ENCODE measurements at regions not wholly inside any gene's neighbourhood (a gene's known extent, or its start where the extent isn't known, plus 50 kb on each side); places are given as distances from the start of the nearest gene placed in this dataset.

DNA sequence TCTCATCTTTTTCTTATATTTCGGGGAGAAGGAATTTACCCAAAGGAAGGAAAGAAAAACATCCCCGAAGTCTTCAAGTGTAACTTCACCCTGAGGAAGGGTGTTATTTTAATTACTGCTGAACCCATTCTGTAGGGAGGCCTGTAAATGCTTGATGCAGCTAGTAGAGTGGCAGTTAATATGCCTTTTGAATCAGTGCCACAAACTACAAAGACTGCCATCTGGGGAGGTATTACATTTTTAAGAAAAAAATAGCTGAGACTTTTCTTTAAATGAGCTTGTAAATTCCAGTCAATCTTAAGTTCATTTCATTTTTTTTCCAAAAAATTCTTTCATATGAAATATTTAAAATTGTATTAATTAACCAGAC lies 233.1 kb upstream of the FERD3L start:
- Mint-ChIP-seq H3K4me1 (ENCODE audit: low read depth, unreplicated experiment) (no peaks in the 10 kb centered on the region), H3K4me3 (ENCODE audit: unreplicated experiment) (no peak overlapping the region), H3K27ac (ENCODE audit: unreplicated experiment) (no peak overlapping the region), H3K9me3 (ENCODE audit: unreplicated experiment) (no peaks in the 10 kb centered on the region), H3K27me3 (ENCODE audit: unreplicated experiment) (no peaks in the 10 kb centered on the region), H3K36me3 (ENCODE audit: unreplicated experiment) (no peaks in the 10 kb centered on the region)
- no peak for TF ChIP-seq CTCF (IDR thresholded peaks at IDR 0.05; ENCODE audit: partially characterized antibody, unreplicated experiment)
- DNase-seq: no peak

DNA sequence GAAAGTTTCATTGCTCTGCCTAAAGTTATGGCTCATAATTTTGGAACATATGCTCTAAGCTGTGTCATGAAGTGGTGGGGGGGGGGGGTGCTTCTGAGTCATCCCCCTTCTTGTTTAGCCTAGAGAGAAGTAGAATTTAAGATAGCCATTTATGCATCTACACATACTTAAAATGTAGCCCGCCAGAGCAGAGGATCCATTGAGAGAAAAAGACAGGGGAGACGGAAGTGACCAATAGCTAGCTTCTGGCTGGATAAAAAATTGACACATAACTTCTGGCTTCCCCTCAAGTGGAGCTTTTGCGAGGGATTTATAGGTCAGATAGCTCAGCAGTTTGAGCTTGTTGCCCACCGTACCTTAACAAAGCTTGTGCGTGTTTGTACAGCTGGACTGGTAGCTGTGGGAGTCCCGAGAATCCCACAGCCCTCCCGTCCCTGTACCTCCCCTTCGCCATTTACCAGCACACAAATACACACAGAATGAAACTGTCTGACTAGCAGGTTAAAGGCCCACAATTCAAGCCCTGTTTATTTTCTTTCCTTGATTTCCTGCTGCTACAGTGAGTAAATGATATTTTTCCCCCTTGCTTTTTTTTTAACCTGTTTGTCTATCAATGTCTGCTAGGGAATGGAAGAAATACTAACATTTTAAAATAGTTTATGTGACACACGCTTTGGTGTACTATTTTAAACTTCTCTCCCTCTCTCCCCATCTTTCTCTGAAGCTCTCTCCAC lies 232.6 kb upstream of the FERD3L start:
- no peak overlapping the region for H3K27ac Mint-ChIP-seq (ENCODE audit: unreplicated experiment)
- no peak for TF ChIP-seq CTCF (IDR thresholded peaks at IDR 0.05; ENCODE audit: partially characterized antibody, unreplicated experiment)
- DNase-seq: no peak
- no peaks in the 10 kb centered on the region for H3K4me1 Mint-ChIP-seq (ENCODE audit: low read depth, unreplicated experiment)
- H3K9me3 Mint-ChIP-seq (ENCODE audit: unreplicated experiment): no peaks in the 10 kb centered on the region
- H3K4me3 Mint-ChIP-seq (ENCODE audit: unreplicated experiment): no peak overlapping the region
- H3K36me3 Mint-ChIP-seq (ENCODE audit: unreplicated experiment): no peaks in the 10 kb centered on the region
- no peaks in the 10 kb centered on the region for H3K27me3 Mint-ChIP-seq (ENCODE audit: unreplicated experiment)

DNA sequence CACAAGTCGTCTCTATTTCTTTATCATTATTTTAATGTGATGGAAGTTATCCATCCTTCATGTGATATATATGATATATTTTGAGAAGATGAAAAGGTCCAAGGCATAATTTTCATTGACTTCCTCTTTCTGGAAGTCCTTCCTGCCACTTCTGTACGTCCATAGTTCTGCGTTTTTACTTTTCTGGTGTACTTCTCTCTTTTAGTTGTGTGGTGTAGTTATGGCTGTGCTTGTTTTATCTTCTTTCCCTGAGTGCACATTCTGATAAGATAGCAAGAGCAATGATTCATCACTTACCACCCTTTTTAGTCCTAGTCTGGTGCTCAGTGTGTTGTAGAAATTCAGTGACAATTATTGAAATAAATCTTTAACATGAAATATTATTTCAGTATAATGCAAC lies 231.3 kb upstream of the FERD3L start:
- H3K4me1 Mint-ChIP-seq (ENCODE audit: low read depth, unreplicated experiment): no peaks in the 10 kb centered on the region
- H3K36me3 Mint-ChIP-seq (ENCODE audit: unreplicated experiment): no peaks in the 10 kb centered on the region
- no peak for DNase-seq
- no peaks in the 10 kb centered on the region for H3K9me3 Mint-ChIP-seq (ENCODE audit: unreplicated experiment)
- H3K27ac Mint-ChIP-seq (ENCODE audit: unreplicated experiment): no peak overlapping the region
- no peak for TF ChIP-seq CTCF (IDR thresholded peaks at IDR 0.05; ENCODE audit: partially characterized antibody, unreplicated experiment)
- H3K4me3 Mint-ChIP-seq (ENCODE audit: unreplicated experiment): no peak overlapping the region
- no peaks in the 10 kb centered on the region for H3K27me3 Mint-ChIP-seq (ENCODE audit: unreplicated experiment)

DNA sequence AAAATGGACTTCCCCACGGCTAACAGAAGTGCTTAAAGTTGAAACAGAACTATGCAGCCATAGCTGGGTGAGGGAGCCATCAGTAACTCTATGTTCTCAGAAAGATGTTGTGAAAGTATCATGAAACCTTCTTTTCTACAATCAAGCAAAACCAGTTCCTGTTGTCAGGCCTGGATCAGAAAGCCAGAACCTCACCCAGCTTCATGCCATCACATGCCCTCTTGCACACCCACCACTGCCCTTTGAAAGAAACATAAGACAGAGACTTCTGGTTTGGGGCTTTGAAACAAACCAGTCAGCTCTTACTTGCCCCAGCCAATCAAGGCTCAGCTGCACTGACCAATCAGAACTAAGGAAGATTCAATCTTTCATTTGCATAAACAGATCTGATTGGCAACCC lies 230.8 kb upstream of the FERD3L start:
- Mint-ChIP-seq H3K27ac (ENCODE audit: unreplicated experiment) (no peak overlapping the region), H3K4me3 (ENCODE audit: unreplicated experiment) (no peak overlapping the region), H3K27me3 (ENCODE audit: unreplicated experiment) (no peaks in the 10 kb centered on the region), H3K9me3 (ENCODE audit: unreplicated experiment) (no peaks in the 10 kb centered on the region), H3K36me3 (ENCODE audit: unreplicated experiment) (no peaks in the 10 kb centered on the region), H3K4me1 (ENCODE audit: low read depth, unreplicated experiment) (no peaks in the 10 kb centered on the region)
- no peak for DNase-seq
- no peak for TF ChIP-seq CTCF (IDR thresholded peaks at IDR 0.05; ENCODE audit: partially characterized antibody, unreplicated experiment)

DNA sequence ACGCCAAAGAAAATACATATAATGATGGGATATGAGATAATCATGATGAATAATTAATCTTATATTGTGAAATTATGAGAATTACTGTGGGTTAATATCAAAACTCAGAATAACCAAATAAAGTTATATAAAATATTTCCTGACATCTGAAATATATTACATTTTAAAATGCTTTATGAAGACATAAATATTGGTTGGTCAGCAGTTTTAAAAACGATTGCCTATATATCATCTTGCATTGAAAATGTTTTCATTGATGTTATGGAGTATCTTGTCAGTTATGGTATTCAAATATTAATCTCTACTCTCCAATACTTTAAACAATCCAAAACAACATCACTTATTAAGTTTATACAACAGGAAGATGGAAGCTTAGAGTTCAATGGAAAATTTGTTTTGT lies 228.1 kb upstream of the FERD3L start:
- Mint-ChIP-seq H3K4me3 (ENCODE audit: unreplicated experiment) (no peak overlapping the region), H3K27ac (ENCODE audit: unreplicated experiment) (no peak overlapping the region), H3K9me3 (ENCODE audit: unreplicated experiment) (no peaks in the 10 kb centered on the region), H3K27me3 (ENCODE audit: unreplicated experiment) (no peaks in the 10 kb centered on the region), H3K36me3 (ENCODE audit: unreplicated experiment) (no peaks in the 10 kb centered on the region), H3K4me1 (ENCODE audit: low read depth, unreplicated experiment) (peaks cover 3% of the 10 kb centered on the region)
- TF ChIP-seq CTCF (IDR thresholded peaks at IDR 0.05; ENCODE audit: partially characterized antibody, unreplicated experiment): no peak
- no peak for DNase-seq
